Hepatocyte (in vitro differentiated cells): ENCODE measurements at regions not wholly inside any gene's neighbourhood (a gene's known extent, or its start where the extent isn't known, plus 50 kb on each side); places are given as distances from the start of the nearest gene placed in this dataset.

ENCODE experiments used
- DNase-seq: peaks from one replicate; pipeline ENCODE4 v3.0.0-alpha.2; 2016; ENCODE audit warnings: low spot score
- H2AFZ ChIP-seq: fragments of 200-600 bp; sonication (generic); 2 replicates; pipeline ENCODE4 v1.6.0; 2016; ENCODE audit warnings: antibody characterized with exemption, mild to moderate bottlenecking
- H3K27ac ChIP-seq: fragments of 200-600 bp; sonication (generic); 2 replicates; pipeline ENCODE4 v1.5.1; 2016; ENCODE audit warnings: mild to moderate bottlenecking
- H3K27me3 ChIP-seq: fragments of 200-600 bp; sonication (generic); 2 replicates; pipeline ENCODE4 v1.6.1; 2016
- H3K36me3 ChIP-seq: fragments of 200-600 bp; sonication (generic); replicated peaks from 2 replicates; pipeline ENCODE4 v1.5.1; 2016; ENCODE audit warnings: low read depth; ENCODE audit not compliant: insufficient read depth
- H3K4me1 ChIP-seq: fragments of 200-600 bp; sonication (generic); 2 replicates; pipeline ENCODE4 v1.5.1; 2016; ENCODE audit warnings: mild to moderate bottlenecking, moderate library complexity; ENCODE audit not compliant: insufficient read depth
- H3K4me2 ChIP-seq: fragments of 200-600 bp; sonication (generic); 2 replicates; pipeline ENCODE4 v1.6.0; 2016
- H3K4me3 ChIP-seq: fragments of 200-600 bp; sonication (generic); 2 replicates; pipeline ENCODE4 v1.5.1; 2016; ENCODE audit warnings: mild to moderate bottlenecking
- H3K79me2 ChIP-seq: fragments of 200-600 bp; sonication (generic); 2 replicates; pipeline ENCODE4 v1.6.0; 2017; ENCODE audit warnings: mild to moderate bottlenecking
- H3K9me2 ChIP-seq: fragments of 200-600 bp; sonication (generic); replicated peaks from 2 replicates; pipeline ENCODE4 v1.6.0; 2017; ENCODE audit warnings: mild to moderate bottlenecking; ENCODE audit not compliant: insufficient read depth
- H3K9me3 ChIP-seq: fragments of 200-600 bp; sonication (generic); 2 replicates; pipeline ENCODE4 v1.5.1; 2016; ENCODE audit warnings: low read depth, mild to moderate bottlenecking
- H4K20me1 ChIP-seq: fragments of 200-600 bp; sonication (generic); 2 replicates; pipeline ENCODE4 v1.6.0; 2016; ENCODE audit warnings: mild to moderate bottlenecking; ENCODE audit not compliant: insufficient read depth, poor library complexity, severe bottlenecking
- EZH2 ChIP-seq: fragments of 200-600 bp; sonication (generic); IDR thresholded peaks from 2 replicates; pipeline ENCODE4 v1.6.1; 2016; ENCODE audit warnings: antibody characterized with exemption, mild to moderate bottlenecking, borderline replicate concordance
- EZH2phosphoT487 ChIP-seq: fragments of 200-600 bp; sonication (generic); IDR thresholded peaks from one replicate; pipeline ENCODE4 v1.6.1; 2018; ENCODE audit warnings: antibody characterized with exemption, mild to moderate bottlenecking, low read depth, moderate library complexity; ENCODE audit not compliant: unreplicated experiment, severe bottlenecking
- WGBS: methylation state at CpG from one replicate; pipeline ENCODE4 v1.1.6; 2016; ENCODE audit warnings: low lambda C conversion rate; ENCODE audit errors: missing lambda C conversion rate; 5-methylcytosine and 5-hydroxymethylcytosine counted together
- TF ChIP-seq, protein P1 (sequence below): fragments of 200-600 bp; sonication (generic); IDR thresholded peaks from 2 replicates; pipeline ENCODE4 v1.5.1; 2016; ENCODE audit warnings: antibody characterized with exemption, mild to moderate bottlenecking; ENCODE audit not compliant: poor library complexity

DNA sequence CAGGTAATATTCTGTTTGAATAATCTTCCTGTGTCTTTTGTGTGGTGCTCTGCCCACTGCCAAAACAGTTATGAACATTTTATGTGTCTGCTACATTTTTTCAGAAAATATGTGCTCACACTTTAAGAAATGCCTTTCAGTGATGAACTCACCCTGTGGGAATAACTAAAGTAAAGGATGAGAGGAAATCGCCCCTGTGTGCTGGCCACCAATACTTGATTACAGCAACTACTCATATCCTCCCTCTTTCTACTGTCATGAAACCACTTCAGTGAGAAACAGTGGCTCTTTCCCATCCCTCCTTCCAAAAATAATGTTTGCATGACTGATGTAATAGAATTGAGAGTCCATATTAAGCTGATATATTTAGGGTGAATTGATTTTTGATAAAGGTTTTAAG, 900.9 kb downstream of the RAB28 start:
- Histone ChIP-seq H3K4me2 (no peak overlapping the region), H3K9me2 (no peaks in the 10 kb centered on the region), H3K4me1 (no peaks in the 10 kb centered on the region), H2AFZ (no peak overlapping the region), H3K27me3 (no peaks in the 10 kb centered on the region), H3K9me3 (no peaks in the 10 kb centered on the region), H3K36me3 (no peaks in the 10 kb centered on the region), H3K4me3 (no peak overlapping the region), H4K20me1 (no peaks in the 10 kb centered on the region), H3K27ac (no peak overlapping the region), H3K79me2 (no peaks in the 10 kb centered on the region)
- no peak for DNase-seq
- 67% methylated on average over 1 of the region's 1 CpG for WGBS
- no peak for TF ChIP-seq EZH2
- TF ChIP-seq, protein P1, sequence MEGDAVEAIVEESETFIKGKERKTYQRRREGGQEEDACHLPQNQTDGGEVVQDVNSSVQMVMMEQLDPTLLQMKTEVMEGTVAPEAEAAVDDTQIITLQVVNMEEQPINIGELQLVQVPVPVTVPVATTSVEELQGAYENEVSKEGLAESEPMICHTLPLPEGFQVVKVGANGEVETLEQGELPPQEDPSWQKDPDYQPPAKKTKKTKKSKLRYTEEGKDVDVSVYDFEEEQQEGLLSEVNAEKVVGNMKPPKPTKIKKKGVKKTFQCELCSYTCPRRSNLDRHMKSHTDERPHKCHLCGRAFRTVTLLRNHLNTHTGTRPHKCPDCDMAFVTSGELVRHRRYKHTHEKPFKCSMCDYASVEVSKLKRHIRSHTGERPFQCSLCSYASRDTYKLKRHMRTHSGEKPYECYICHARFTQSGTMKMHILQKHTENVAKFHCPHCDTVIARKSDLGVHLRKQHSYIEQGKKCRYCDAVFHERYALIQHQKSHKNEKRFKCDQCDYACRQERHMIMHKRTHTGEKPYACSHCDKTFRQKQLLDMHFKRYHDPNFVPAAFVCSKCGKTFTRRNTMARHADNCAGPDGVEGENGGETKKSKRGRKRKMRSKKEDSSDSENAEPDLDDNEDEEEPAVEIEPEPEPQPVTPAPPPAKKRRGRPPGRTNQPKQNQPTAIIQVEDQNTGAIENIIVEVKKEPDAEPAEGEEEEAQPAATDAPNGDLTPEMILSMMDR: no peak
- no peak for TF ChIP-seq EZH2phosphoT487

DNA sequence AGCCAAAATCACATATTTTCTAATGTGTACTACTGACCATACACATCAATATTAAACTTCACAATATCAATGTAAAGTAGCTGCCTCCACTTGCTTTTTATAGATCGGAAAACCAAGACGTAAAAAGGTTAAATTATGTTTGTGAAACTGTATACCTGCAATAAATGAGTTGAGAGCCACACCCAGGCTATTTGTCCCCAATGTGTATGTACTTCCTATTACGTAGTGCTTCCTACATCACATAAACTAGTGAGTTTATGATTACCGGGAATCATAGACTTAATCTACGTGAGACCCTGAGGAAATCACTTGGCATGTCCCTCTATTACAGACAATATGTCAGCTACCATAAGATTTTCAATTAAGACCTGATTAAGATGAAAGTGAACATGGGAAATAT, 903.4 kb downstream of the RAB28 start:
- no peak overlapping the region for H3K4me2 ChIP-seq
- no peaks in the 10 kb centered on the region for H4K20me1 ChIP-seq
- H3K79me2 ChIP-seq: no peaks in the 10 kb centered on the region
- H3K4me3 ChIP-seq: no peak overlapping the region
- no peak for DNase-seq
- no peak overlapping the region for H2AFZ ChIP-seq
- H3K27me3 ChIP-seq: no peaks in the 10 kb centered on the region
- H3K9me3 ChIP-seq: no peaks in the 10 kb centered on the region
- WGBS: 75% methylated on average over 5 of the region's 5 CpGs
- TF ChIP-seq EZH2phosphoT487 (no peak), EZH2 (no peak)
- TF ChIP-seq, protein P1: no peak
- H3K36me3 ChIP-seq: no peaks in the 10 kb centered on the region
- no peaks in the 10 kb centered on the region for H3K4me1 ChIP-seq
- H3K9me2 ChIP-seq: no peaks in the 10 kb centered on the region
- no peak overlapping the region for H3K27ac ChIP-seq

DNA sequence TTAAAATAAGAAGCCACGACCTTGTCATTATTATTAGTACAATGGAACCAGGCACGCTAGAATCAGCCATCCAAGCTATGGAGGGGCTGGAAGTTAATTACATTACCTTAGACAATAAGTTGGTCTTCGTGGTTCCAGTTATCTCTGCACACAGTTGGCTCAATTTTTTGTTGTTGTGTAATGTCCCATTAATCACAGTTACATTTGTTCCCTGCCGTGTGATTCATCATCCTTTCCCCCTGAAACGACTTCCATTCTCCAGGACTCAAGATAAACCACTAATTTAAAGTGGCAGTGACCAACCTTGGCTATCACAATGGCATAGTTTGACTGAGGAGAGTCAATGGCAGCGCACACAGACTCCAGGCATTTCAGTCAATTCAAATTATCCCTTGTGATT, 905.0 kb downstream of the RAB28 start:
- Histone ChIP-seq H2AFZ (no peak overlapping the region), H3K27me3 (no peaks in the 10 kb centered on the region), H3K79me2 (no peaks in the 10 kb centered on the region), H3K27ac (no peak overlapping the region), H3K36me3 (no peaks in the 10 kb centered on the region), H4K20me1 (no peaks in the 10 kb centered on the region), H3K4me1 (no peaks in the 10 kb centered on the region), H3K4me3 (no peak overlapping the region), H3K9me3 (no peaks in the 10 kb centered on the region), H3K4me2 (no peak overlapping the region), H3K9me2 (no peaks in the 10 kb centered on the region)
- TF ChIP-seq EZH2: no peak
- TF ChIP-seq EZH2phosphoT487: no peak
- TF ChIP-seq, protein P1: no peak
- no peak for DNase-seq
- WGBS: 53% methylated on average over 6 of the region's 6 CpGs

DNA sequence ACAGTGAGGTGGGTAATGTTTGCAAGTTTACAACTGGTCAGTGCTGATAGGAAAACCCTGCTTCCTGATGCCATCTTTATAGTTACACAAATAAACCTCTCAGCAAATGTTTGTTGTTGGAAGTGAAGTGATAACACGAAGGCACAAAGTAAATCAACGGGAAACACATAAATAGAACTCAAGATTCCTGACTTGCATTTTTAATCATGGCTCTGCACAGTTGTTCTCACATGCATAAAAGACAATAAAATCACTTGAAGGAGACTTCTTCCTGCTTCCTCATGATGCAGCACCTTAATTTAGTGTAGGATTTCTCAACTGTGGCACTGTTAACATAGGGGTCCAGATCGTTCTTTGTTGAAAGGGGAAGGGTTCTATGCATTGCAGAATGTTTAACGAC, 907.7 kb downstream of the RAB28 start:
- H3K4me3 ChIP-seq: no peak overlapping the region
- no peaks in the 10 kb centered on the region for H3K36me3 ChIP-seq
- no peaks in the 10 kb centered on the region for H3K27me3 ChIP-seq
- DNase-seq: no peak
- H2AFZ ChIP-seq: no peak overlapping the region
- no peaks in the 10 kb centered on the region for H3K4me1 ChIP-seq
- WGBS: 53% methylated on average over 4 of the region's 4 CpGs
- H3K9me2 ChIP-seq: no peaks in the 10 kb centered on the region
- H3K27ac ChIP-seq: no peak overlapping the region
- no peak overlapping the region for H3K4me2 ChIP-seq
- no peaks in the 10 kb centered on the region for H3K79me2 ChIP-seq
- H4K20me1 ChIP-seq: no peaks in the 10 kb centered on the region
- no peak for TF ChIP-seq EZH2
- no peak for TF ChIP-seq EZH2phosphoT487
- TF ChIP-seq, protein P1: no peak
- no peaks in the 10 kb centered on the region for H3K9me3 ChIP-seq
